AG08395 (cell line): ENCODE measurements at regions not wholly inside any gene's neighbourhood (a gene's known extent, or its start where the extent isn't known, plus 50 kb on each side); places are given as distances from the start of the nearest gene placed in this dataset.
"Not testable (repeated sequence)": the region's sequence is repeated elsewhere in the genome, so short reads cannot be mapped to it uniquely, and the experiment has no call there.

Experiments used
- DNase-seq: peaks from one replicate; pipeline ENCODE4 v3.0.0; 2012; ENCODE audit warnings: mixed read lengths, low spot score

DNA sequence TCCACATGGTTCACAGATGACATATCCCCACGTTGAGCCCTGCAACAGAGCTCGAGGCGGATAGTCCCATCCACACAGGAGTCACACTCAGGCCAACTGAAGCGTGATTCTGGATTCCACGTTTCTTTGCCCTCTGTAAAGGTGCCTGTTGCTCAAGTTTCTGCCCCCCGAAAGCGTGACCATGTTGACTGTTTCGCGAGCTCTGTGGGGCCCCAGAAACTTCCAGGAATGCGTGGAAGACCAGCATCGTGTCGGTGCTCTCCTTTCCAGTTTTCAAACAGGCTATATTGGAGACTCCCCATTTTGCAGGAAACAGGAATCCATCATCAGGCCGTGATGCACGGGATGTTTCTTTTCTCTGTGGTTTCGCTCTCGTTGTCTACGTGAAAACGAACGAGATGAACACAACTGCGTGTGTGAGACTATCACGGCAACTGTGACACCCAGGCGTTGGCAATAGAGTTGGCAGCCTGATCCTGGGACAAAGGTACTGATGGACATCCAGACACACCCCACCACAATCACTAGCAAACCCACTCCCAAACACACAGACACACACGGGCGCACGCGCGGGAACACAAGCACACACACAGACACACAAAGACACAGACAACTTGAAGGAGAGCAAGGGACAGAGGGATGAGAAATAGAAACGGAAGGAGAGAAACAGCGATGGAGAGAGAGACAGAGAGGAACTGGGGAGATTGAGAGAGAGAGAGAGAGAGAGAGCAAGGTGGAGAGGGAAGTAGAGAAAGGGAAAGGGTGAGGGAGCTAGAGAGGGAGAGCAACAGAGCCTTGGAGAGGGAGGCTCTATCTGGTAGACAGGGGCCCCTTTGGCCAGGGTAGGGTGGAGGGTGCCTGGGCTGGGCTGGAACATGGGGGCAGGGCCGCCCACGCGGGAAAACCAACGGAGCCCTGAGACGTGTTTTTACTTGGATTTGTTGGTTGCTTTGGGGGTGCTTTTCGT, 1609.3 kb downstream of the SPATA31A7 start:
- not testable (repeated sequence) for DNase-seq

DNA sequence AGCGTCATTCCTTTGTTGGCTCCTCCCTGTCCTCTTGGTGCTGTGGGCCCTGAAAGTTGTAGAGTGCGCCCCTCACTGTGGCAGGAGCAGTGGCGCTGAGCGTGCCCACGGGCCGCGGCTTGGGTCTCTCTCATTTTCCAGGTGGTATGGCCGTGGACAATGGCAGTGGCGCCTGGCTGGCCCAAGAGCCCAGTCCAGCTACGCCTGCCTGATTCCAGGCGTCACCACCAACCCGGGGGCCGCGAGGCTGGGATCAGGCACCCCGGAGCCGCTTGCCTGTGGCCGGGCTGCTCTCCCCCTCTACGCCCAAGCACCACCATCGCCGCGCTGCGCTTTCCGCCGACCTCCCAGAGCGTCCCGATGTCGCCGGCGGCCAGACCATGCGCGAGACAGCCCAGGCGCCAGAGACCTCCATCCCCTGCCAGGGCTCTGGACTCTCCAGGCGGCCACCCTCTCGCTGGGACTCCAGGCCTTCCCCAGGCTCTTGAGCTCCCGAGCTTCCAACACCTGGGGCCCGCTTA, 1610.1 kb downstream of the SPATA31A7 start:
- not testable (repeated sequence) for DNase-seq

DNA sequence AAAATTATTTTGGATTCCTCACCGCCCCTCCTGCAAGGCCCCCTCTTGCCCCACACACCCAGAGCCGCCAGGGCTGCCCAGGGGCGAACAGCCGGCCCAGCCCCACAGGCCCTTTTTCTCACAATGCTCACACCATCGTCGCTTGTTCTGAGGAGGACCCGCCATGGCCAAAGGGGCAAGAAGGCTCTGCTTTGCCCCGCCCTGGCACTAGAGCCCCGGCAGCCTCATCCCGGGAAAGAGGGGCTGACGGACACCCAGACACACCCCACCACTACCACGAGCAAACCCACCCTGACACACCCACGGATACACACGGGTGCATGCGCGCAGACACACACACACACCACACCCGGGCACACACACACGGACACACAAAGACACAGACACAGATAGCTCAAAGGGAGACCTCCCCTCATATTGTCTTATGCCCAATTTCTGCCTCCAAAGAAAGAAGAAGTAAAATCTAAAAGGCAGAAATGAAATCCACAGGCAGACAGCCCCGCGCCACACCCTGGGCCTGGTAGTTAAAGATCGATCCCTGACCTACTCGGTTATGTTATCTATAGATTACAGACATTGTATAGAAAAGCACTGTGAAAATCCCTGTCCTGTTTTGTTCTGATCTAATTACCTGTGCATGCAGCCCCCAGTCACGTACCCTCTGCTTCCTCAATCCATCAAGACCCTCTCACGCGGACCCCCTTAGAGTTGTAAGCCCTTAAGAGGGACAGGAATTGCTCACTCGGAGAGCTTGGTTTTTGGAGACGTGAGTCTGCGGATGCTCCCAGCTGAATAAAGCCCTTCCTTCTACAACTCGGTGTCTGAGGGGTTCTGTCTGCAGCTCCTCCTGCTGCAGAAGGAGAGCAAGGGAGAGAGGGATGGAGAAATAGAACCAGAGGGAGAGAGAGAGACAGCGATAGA, 1610.9 kb downstream of the SPATA31A7 start:
- DNase-seq = peak; percentile 1

DNA sequence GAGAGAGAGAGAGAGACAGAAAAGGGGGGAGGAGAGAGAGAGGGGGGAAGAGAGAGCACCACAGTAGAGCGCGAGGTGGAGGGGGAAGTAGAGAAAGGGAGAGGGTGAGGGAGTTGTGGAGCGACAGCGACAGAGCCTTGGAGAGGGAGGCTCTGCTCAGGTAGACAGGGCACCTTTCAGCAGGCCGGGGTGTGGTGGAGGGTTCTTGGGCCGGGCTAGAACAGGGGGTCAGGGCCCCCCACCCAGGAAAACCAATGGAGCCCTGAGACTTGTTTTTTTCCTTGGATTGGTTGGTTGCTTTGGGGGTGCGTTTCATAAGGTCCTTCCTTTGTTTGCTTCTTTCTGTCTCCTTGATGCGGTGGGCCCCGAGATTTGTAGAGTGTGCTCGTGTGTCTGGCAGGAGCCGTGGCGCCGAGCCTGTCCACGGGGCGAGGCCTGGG, 1611.6 kb downstream of the SPATA31A7 start:
- DNase-seq = not testable (repeated sequence)

DNA sequence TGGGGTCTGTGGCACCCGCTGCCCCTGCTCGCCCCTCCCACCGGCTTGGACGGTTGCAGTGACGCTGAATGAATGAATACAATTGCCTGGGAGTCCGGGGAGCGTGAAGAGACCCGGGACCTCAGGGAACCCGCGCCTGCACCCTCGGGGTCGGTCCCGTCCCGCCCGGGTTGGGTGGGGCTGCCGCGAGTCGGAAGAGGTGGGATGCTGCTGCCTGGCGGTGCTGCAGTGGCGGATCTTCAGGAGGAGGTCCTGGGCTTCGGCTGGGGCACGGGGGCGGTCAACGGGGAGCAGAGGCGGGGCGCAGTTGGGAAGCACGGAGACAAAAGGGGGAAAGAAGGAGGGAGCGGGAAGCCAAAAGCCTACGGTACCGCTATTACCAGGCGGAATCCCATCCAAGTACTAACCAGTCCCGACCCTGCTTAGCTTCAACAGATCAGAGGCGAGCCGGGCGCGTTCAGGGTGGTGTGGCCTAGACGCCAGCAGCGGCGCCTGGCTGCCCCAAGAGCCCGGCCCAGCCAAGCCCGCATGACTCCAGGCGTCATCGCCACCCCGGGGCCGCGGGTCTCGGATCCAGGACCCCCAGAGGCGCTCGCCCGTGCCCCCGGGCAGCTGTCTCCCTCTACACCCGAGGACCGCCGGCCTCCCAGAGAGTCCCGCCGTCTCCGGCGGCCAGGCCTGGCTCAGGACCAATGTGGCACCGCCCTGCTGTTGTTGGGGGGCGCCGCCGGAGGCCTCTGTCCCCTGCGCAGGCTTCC, 1612.3 kb downstream of the SPATA31A7 start:
- peak; percentile 93 for DNase-seq

DNA sequence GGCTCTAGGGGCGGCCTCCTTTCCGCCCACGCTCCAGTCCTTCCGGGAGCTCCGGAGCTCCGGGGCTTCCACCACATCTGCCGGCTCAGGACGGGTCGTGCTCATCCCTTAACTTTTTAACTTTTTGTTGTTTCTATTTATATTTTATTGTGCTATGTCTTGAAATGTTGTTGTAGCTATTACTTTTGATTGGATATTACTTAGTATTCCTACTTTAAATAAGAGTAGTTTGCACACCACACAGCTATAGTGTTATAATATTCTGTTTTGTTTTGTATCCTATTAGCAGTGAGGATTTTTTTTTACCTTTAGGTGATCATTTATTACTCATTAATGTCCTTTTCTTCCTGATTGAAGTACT, 1612.9 kb downstream of the SPATA31A7 start:
- not testable (repeated sequence) for DNase-seq

DNA sequence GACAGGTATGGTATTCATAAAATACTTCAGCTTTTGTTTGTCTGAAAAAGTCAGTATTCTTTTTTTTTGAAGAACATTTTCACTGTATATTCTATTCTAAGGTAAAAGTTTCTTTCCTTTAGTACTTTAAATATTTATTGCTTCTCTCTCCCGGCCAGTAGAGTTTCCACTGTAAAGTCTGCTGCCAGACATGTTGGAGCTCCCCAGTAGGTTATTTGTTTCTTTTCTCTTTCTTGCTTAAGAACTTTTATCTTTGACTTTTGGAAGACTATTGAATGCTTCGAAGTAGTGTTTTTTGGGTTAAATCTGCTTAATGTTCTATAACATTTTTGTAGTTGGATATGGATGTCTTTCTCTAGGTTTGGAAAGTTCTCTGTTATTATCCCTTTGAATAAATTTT, 1613.3 kb downstream of the SPATA31A7 start:
- peak; percentile 1 for DNase-seq

DNA sequence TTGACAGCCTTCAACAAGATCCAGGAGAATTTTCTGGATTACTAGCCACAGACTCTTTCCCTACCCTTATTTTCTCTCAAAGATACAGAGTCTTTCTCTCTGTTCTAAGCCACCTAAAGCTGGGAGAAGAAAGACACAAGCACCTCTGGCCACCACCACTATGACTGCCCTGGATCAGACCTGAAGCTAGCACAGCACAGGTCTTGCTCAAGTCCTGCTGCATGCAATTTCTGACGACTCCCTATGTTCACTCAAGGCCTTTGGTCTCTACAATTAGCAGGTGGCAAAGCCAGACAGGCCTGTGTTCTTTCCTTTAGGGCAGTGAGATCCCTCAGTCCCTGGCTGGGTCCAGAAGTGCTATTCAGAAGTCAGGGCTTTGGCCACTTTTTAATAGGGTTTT, 1614.5 kb downstream of the SPATA31A7 start:
- DNase-seq = not testable (repeated sequence)

DNA sequence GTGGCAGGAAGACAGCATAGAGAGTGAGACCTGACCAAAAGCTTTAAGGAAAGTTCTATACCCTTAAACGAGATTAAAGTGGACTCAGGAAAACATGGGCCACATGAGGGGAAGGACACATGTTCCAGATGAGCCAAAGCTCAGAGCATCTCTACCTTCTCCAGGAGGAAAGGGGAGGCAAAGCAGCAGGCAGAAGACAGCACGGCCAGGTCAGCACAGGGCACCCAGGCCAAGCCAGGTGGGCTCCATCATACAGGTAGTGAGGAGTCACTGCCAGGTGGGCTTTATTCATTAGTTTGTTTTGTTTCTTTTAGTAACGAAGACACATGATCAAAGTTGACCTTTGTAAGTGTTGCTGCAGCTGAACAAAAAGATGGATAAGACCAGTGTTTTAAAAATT, 1617.6 kb downstream of the SPATA31A7 start:
- DNase-seq = not testable (repeated sequence)

DNA sequence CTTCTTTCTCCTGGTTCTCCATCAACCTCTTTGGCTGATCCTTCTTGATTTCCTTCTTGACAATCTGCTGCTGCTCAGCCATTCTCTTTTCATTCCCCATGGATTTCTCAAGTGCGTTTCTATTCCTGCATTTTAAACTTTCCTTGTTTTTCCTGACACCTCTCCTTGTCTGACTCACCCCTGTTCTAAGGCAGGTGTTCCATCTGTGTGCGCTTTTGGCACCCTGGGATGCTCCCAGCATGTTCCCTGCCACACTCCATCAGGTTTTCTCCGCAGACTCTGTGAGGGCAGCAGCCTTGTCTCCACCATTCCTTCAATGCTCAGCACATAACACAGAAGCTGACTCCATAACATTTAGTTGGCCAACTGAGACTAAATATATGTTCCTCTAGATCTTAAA, 1618.2 kb downstream of the SPATA31A7 start:
- not testable (repeated sequence) for DNase-seq

DNA sequence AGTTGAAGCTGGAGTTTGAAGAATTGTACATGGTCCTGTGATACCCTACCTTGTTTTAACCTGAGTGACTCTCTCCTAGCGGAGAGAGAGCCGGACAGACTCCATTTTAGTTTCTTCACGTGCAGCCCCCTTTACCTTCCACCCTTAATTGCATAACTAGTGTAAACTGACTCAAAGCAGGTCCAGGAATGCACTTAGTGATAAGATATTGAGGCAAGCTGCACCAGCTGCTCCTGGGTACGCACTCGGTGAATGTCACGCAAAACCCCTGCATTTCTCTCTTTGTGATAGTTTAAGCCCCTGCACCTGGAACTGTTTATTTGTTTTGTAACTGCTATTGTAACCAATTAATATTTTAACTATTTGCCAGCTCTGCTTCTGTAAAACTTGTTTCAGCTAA, 1620.5 kb downstream of the SPATA31A7 start:
- not testable (repeated sequence) for DNase-seq

DNA sequence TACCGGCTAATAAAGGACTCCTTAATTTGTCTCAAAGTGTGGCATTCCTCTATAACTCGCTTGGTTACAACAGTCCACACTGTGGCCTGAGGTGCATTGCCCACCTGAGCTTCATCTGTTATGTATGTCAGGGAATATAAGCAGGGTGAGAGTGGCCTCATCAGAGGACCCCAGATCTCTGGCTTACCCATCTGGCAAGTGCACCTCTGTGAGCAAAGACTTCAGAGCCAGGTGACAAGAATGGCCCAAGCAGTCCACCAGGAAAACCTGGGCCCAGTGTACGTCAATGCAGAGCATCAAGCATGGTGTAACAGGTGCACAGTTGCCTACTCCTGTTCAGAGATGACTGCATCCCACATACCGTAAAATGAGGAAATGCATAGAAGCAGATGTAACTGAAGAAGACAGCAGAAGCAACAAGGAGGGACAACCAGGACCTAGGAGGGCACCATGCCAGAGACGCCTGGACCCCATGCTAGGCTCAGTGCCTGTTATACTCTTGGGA, 1621.0 kb downstream of the SPATA31A7 start:
- DNase-seq = not testable (repeated sequence)

DNA sequence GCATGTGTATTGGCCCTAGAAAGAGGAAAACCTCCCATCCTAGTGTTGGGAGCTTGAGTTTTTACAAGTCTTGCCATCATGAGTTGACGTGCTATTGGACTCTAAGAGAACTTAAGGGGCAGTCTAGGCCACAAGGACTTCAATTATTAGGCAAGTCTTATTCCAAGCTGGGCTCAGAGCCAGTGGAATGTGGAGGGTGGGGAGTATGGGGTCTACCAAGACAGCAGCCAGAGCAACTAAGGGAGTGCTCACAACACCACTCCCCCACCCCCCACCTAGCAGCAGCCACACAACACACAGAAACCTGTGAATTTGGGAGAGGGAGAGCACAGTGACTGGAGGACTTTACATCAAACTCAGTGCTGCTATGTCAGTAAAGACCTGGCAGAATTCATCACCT, 1625.6 kb downstream of the SPATA31A7 start:
- DNase-seq = not testable (repeated sequence)

DNA sequence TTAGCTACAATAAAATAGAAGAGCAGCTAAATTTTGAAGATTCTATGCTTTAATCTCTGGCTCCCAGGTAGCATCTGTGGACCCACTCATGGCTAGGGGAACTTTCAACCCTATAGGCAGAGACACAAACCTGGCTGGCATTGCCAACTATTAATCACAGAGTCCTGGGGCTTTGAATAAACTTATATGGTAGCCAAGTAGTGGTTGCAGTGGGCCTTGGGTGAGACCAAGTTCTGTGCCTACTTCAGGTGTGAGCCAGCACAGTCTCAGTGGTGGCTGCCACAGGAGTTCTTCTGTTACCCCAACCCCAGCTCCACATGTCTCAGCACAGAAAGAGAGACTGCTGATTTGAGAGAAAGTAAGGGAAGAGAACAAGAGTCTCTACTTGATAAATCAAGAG, 1626.5 kb downstream of the SPATA31A7 start:
- DNase-seq = not testable (repeated sequence)

DNA sequence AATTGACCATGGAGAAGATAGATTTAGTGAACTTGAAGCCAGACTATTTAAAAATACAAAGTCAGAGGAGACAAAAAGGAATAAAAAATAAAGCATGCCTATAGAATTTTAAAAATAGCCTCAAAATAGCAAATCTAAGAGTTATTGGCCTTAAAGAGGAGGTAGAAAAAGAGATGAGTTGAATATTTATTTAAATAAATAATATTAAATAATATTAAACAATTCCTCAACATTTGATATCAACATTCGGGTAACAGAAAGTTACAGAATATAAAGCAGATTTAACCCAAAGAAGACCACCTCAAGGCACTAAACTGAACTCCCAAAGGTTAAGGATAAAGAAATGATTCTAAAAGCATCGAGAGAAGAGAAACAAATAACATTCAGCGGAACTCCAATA, 1627.4 kb downstream of the SPATA31A7 start:
- DNase-seq = not testable (repeated sequence)

DNA sequence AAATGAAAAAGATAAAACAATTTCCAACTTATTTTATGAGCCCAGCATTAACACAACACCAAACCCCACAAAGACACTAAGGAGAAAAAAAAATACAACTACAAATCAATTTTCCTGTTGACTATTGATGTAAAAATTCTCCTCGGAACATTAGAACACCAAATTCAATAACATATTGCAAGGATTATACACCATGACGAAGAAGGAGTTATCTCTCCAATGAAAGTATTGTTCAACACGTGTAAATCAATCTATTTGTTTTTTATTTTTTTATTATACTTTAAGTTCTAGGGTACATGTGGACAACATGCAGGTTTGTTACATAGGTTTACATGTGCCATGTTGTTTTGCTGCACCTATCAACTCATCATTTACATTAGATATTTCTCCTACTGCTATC, 1632.3 kb downstream of the SPATA31A7 start:
- DNase-seq = not testable (repeated sequence)

DNA sequence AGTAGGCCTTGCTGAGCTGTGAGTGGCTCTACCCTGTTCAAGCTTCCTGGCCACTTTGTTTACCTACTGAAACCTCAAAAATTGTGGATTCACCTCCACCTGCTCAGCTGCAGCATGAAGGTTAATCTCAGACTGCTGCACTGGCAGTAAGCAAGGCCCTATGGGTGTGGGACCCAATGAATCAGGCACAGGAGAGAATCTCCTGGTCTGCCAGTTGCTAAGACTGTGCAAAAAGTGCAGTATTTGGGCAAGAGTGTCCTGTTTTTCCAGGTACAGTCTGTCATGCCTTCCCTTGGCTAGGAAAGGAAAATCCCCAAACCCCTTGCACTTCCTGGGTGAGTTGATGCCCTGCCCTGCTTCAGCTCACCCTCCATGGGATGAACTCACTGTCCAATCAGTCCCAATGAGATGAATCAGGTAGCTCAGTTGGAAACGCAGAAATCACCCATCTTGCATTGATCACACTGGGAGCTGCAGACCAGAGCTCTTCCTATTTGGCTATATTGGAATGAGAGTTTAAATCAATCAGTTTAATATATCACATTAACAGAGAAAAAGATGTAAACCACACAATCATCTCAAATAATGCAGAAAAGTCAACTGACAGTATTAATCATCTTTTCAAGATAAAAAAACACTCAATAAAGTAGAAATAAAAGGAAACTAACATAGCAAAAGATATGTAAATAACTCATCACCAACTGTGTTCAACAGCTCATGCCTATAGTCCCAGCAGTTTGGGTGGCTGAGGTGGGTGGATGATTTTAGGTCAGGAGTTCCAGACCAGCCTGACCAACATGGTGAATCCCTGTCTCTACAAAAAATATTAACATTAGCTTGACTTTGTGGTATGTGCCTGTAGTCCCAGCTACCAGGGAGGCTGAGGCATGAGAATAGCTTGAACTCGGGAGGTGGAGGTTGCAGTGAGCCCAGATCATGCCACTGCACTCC, 1638.4 kb downstream of the SPATA31A7 start:
- not testable (repeated sequence) for DNase-seq

DNA sequence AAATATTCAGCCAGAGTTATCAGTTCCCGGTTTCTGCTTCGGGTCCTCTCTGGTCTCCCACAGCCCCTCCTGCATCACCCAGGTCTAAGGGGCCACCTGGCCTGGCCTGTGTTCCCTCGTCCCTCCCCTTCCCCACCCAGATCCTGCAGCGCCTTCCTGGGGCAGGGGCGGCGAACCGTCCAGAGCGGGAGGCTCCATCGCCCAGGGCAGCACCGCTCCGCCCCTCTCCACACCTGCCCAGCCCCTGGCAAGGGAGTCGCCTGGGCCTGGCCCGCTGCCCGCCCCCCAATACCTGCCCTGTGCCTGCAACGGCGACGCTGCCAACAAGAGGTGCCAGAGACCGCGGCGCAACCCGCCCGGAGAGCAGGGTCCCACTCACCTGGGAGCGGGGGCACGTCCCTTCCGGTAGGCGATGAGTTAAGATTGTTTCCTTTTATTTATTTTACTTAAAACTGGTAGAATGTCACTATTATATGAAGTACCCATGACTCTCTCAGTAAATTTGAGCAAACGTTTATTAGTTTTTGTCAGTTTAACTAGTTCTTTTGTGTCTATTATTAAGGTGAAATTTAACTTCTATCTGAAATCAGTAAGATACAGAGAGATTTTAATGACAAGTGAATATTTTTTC, 1641.1 kb downstream of the SPATA31A7 start:
- DNase-seq = not testable (repeated sequence)
